GM23338 (cell line): ENCODE measurements at regions not wholly inside any gene's neighbourhood (a gene's known extent, or its start where the extent isn't known, plus 50 kb on each side); places are given as distances from the start of the nearest gene placed in this dataset.

Experiments used
- CREB1 ChIP-seq: fragments of 250-450 bp; sonication (Bioruptor Pico); IDR thresholded peaks from 2 replicates; pipeline ENCODE4 v1.5.0; 2020; ENCODE audit warnings: low read depth, mild to moderate bottlenecking, moderate library complexity
- CTCF ChIP-seq, 2 experiments: fragments of 200-600 bp in 1 of 2; sonication (generic) in 1 of 2; conservative IDR thresholded peaks; 2 replicates each; pipeline versions ENCODE4 v1.5.1 to v1.6.1; 2016 to 2017; ENCODE audit warnings: antibody characterized with exemption in 2 of 2, low read depth in 2 of 2, mild to moderate bottlenecking in 2 of 2, moderate library complexity in 1 of 2
- ETS1 ChIP-seq: IDR thresholded peaks from 2 replicates; pipeline ENCODE4 v1.6.1; 2016; ENCODE audit warnings: antibody characterized with exemption
- EZH2 ChIP-seq: fragments of 200-600 bp; sonication (generic); IDR thresholded peaks from one replicate; pipeline ENCODE4 v1.8.0; 2017; ENCODE audit warnings: antibody characterized with exemption, mild to moderate bottlenecking, low read depth; ENCODE audit not compliant: unreplicated experiment
- EZH2phosphoT487 ChIP-seq: fragments of 200-600 bp; sonication (generic); IDR thresholded peaks from one replicate; pipeline ENCODE4 v1.8.1; 2018; ENCODE audit warnings: antibody characterized with exemption; ENCODE audit not compliant: unreplicated experiment
- JUNB ChIP-seq: IDR thresholded peaks from one replicate; pipeline ENCODE4 v1.6.1; 2016; ENCODE audit warnings: antibody characterized with exemption; ENCODE audit not compliant: unreplicated experiment
- NANOG ChIP-seq: IDR thresholded peaks from 2 replicates; pipeline ENCODE4 v1.6.1; 2016; ENCODE audit warnings: antibody characterized with exemption, borderline replicate concordance
- POLR2AphosphoS5 ChIP-seq: IDR thresholded peaks from 2 replicates; pipeline ENCODE4 v1.6.1; 2016; ENCODE audit warnings: antibody characterized with exemption, low read depth
- REST ChIP-seq: IDR thresholded peaks from one replicate; pipeline ENCODE4 v1.6.1; 2018; ENCODE audit warnings: antibody characterized with exemption; ENCODE audit not compliant: unreplicated experiment
- ZNF114 ChIP-seq: fragments of 250-450 bp; sonication (Bioruptor Pico); IDR thresholded peaks from 2 replicates; pipeline ENCODE4 v1.5.0; 2020; ENCODE audit warnings: mild to moderate bottlenecking, moderate library complexity
- ZNF331 ChIP-seq: fragments of 250-450 bp; sonication (Bioruptor Pico); IDR thresholded peaks from 2 replicates; pipeline ENCODE4 v1.5.0; 2020; ENCODE audit warnings: low read depth, mild to moderate bottlenecking, moderate library complexity
- ZNF462 ChIP-seq: fragments of 250-450 bp; sonication (Bioruptor Pico); IDR thresholded peaks from 2 replicates; pipeline ENCODE4 v1.5.0; 2020; ENCODE audit warnings: mild to moderate bottlenecking, moderate library complexity

- TF ChIP-seq CTCF (conservative IDR thresholded peaks at IDR 0.05; ENCODE audit: low read depth in 2 of 2) (no peak), EZH2phosphoT487 (no peak), CREB1 (CRISPR knock-in tag) (no peak), POLR2AphosphoS5 (no peak), JUNB (no peak), EZH2 (no peak), REST (no peak), ETS1 (no peak), ZNF331 (no peak), ZNF114 (no peak), NANOG (no peak), ZNF462 (no peak)
Measured at GRCh38 chr7:138282997-138283396, 177.1 kb upstream of the TRIM24 start.
